NCI-H2081 (cell line): ENCODE measurements at regions not wholly inside any gene's neighbourhood (a gene's known extent, or its start where the extent isn't known, plus 50 kb on each side); places are given as distances from the start of the nearest gene placed in this dataset.
A peak's percentile ranks its signal among the peaks of the same experiment; 100 is the strongest.

Source experiments
- DNase-seq, 2 experiments: peaks; one replicate each; lab custom pipeline; 2025; lab: John Stamatoyannopoulos, UW

DNA sequence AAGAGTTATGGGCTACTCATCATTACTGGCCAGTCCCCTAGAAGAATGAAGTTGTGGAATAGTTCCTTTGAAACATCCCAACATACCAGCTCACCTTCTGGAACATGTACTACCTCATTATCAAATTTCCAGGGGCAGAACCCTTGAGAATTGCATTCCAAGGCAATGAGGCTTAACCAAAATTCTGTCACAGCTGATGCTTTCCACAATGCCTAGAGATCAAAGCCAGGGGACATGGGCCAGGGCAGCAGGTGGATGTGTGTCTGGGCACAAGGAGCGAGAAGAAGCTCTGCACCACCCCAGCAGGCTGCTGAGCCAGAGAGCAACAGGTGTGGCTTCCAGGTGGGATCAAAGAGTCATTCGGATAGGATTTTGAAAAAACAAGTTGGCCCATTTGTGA lies 362.1 kb downstream of the EFNB2 start:
- no peak for DNase-seq

DNA sequence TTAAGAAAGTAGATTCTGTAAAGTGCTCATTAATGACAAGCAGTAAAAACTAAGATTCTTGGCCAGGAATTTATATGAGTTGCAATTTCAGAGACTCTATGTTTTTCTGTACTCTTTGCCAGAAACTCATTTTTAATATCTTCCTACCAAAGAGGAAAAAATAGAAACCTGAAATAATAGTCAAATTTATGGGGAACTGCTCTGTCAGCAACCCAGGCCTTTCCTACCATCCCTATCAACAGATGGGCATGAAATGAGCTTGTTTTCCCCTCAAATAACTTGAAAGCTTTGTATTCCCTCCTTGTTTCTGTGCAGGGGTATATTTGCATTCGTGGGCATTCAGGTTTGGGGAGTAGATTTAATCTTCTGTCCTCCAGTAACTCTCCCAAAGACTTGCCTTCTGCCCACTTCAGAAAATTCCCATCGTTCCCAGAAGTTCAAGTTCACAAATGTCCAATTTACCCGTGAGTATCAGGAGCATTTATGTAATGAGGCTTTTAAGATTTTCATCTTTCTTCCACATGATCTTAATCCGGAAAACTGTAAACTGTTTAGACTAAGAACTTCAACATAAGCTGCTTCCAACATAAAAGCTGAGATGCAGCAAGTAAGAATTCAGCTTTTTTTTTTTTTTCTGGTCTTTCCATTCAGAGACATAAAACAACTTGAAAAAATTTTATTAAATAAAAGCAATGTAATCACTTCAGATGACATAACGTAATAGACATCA lies 363.1 kb downstream of the EFNB2 start:
- no peak for DNase-seq

- DNase-seq = no peak
These were observed 372.0 kb downstream of the EFNB2 start for GRCh38 chr13:106163426-106163825.

DNA sequence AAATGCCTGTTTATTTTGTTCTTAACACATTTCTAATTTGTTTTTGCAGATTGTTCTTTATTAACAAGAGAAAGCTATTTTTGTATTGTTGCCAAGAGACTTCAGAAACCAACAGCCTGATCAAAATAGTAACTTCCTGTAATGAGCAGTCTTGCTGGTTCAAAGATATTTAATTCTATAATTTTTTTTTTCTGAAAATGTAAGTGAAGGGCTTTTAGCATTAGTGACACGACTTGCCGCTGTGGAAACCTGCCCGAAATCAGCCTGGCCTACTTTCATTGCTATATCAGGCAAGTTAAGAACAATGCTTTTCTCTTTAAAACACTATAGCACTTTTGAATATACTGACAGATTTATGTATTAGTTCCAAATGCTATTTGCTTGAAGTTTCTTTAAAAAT lies 374.3 kb downstream of the EFNB2 start:
- no peak for DNase-seq

DNA sequence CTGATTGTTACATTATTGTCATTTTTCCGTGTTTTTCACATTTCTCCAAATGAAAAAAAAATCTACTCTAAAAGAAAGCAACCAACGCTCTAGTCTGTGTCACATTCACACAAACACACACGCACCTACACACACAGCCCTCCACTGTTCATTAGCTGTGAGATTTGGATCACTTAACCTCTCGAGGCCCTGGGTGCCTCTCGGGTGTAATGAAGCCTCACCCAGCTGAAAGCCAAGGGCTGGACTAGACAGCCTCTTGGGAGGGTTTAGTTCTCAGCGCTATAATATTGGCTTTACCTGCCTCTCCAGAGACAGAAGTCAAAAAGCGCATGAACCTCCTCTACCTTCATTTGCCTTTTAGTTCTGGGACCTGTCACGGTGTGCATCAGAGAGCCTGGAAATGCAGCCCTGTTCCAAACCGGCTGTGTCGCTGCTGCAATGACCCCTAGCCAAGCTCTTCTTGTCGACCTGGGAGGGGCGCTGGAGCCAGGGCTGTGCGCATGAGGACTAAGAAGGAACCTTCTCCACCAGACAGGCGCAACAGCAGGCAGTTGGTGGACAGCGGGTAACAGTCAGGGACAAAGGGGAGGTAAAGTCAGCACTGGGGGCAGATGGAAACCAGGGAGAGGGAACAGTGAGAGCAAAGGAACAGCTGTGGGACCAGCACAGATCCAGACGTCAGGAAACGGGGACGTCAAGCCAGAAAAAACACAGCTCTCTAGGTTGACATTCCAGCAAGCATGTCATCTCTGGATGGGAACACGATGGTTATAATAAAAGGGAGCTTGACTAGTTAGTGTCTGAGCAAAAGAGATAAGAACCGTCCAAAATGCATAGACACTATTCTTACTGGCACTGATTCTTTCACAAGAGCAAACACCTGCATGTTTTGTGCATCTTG lies 375.9 kb downstream of the EFNB2 start:
- DNase-seq = no peak

DNA sequence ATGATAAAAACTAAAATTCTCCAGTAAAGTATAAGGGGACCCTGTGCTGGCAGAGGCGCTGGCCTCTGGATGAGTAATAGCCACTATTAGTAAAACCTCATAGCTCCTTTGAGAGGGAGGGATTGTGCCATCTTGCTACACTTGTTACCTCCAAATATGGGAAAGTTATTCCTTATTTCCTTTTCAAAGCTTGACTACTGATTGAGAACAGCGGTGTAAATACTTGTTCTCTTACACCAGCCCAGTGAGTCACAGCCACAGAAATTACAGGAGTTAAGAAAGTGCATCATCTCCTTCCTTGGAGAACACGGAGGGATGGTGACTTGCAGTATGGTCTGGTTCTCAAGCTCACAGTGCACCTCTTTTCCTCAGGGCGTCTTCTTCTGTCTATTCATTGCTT lies 379.0 kb downstream of the EFNB2 start:
- no peak for DNase-seq

GRCh38 chr13:106155411-106155810 lies 380.1 kb downstream of the EFNB2 start:
- no peak for DNase-seq

- DNase-seq = no peak
These were observed 381.6 kb downstream of the EFNB2 start for GRCh38 chr13:106153876-106154275.

DNA sequence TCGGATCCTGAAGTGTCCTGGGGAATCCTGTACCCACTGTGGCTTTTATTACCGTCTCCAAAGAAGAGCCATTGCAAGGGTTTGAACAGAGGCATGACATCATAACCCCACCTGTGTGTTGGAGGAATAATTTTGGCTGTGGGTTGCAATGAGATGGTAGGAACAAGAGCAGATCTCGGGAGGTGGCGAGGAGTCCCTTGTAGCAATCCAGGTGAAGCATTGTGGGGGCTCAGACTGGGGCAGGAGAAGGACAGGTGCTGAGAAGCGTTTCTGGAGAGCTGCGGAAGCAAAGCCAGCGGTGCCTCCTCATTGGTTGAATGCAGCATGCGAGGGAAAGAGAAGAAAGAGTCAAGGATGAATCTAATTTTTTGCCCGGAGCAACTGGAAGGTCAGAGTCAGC lies 382.4 kb downstream of the EFNB2 start:
- no peak for DNase-seq

GRCh38 chr13:106152047-106152446 lies 383.4 kb downstream of the EFNB2 start:
- no peak for DNase-seq

DNA sequence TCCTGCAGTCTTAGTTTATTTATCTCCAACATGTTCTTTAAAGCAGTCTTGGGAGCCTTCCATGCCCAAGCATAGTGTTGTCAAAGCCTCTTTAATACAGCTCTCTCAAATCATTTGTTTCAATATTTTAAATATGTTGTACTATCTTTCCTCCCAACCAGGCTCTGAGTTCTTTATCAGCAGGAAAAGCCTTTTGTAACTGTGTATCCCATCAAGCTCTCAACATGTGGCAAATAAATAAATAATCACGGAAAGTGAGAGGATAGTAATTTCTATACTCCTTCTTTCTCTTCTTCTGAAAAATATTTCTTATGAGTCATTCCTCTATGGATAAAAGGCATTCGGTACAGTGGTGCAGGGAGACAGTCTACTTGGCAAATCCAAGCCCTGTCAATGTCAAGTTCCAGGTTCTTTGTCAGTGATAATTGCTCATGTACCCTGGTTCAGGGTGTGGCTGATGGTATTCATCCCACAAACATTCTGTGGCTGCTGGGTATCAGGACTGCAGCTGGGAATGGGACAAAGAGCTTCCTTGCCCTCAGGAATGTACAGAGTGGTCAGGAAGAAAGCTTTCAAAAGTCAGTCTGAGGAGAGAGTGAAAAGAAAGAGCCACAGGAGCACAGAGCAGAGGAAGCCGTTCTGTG lies 384.3 kb downstream of the EFNB2 start:
- DNase-seq = peak in 1 of 2 experiments; percentile 39

DNA sequence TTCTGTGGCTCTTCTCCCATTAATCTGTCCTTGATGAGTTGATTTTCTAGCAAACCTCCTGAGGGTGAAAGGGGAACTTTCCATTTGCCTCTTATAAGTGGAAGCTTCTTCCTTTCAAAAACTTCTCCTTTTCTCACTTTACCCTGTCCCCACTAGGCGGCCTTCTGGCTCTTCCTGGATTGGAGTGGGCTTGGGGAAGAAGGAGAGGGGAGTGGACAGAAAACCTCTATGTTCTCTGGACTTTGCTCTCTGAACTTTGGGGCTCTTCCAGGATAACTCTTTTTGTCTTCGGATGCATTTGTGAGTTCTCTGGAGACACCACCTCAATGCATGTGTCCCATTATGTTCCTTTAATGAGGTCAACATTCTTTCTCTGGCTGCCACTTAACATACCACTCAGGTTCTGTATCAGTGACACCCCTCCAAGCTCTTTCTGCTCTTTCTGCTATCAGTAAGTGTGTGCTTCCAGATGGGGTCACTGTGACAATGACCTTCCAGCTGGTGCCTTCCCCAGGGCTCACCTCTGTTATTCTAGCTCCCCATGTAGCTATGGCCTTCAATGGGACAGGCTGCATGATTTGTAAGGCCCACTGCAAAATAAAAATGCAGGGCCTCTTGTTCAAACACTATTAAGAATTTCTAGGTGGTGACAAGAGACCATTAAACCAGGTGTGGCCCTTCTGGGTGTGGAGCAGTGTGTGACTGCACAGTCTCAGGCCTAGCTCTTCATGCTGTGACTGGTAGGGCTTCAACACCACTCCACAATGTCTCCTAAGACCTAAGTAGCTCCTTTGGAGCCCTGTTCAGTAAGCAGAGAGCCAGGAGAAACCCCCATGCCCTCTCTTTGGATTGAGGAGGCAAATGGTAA lies 389.2 kb downstream of the EFNB2 start:
- DNase-seq = no peak

GRCh38 chr13:106145070-106145469 lies 390.4 kb downstream of the EFNB2 start:
- no peak for DNase-seq

GRCh38 chr13:106143930-106144709 lies 391.3 kb downstream of the EFNB2 start:
- peak; percentile 5 to 55 for DNase-seq

DNA sequence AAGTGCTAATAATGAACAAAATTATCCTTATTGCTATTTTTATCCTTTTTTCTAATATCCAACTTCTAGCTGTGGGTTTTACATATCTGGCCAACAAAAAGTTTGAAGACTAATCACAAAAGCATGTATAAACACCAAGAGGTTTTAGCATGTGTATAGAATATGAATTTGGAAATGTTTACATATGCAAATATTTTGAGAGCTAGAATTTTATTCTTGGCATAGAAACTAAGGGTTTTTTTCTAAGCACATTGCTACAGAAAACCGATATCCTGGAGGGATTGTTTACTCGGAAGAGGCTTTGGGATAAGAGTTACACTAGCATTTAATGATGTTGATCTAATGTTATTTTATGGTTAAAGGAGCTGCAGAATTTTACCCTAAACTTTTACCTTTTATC lies 392.1 kb downstream of the EFNB2 start:
- DNase-seq = no peak

- no peak for DNase-seq
These were observed 395.0 kb downstream of the EFNB2 start for GRCh38 chr13:106140476-106140875.

- no peak for DNase-seq
These were observed 395.5 kb downstream of the EFNB2 start for GRCh38 chr13:106139942-106140341.

GRCh38 chr13:106139377-106139776 lies 396.1 kb downstream of the EFNB2 start:
- DNase-seq = no peak

DNA sequence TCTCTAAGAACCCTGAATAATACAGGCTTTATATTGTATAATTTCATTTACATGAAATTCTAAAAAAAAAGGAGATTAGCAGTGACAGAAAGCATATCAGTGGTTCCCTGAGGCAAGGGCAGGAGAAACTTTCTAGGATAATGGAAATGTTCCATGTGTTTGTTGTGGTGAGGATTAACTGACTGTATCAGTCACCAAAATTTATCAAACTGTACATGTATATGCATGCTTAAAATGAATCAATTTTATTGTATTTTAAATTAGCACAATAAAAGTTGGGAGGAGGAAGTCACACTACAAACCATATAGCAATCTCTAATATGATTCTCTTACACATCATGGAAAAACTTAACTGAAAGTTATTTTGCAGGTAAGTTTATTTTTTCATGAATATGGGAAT lies 396.8 kb downstream of the EFNB2 start:
- no peak for DNase-seq

DNA sequence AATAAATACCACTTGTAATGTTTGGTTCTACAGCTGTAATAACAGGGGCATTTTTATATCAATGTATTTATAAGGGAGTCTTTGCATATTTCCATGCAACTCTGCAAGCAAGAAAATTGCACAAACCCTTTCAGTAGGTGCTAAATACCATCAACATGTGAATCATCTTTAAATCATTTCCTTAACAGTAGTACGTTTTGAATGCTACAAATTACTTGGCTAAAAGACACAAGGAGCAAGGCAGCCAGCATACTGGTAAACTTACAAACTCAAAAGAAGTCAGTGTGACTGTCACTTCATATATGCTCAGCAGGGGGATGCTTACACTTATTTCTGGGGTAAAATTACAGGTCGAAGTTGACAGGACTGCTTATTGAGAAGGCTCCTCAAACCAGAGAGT lies 402.4 kb downstream of the EFNB2 start:
- no peak for DNase-seq

GRCh38 chr13:106132216-106132615 lies 403.2 kb downstream of the EFNB2 start:
- no peak for DNase-seq
